ENCODE measurements at regions not wholly inside any gene's neighbourhood (a gene's known extent, or its start where the extent isn't known, plus 50 kb on each side); places are given as distances from the start of the nearest gene placed in this dataset.

DNA sequence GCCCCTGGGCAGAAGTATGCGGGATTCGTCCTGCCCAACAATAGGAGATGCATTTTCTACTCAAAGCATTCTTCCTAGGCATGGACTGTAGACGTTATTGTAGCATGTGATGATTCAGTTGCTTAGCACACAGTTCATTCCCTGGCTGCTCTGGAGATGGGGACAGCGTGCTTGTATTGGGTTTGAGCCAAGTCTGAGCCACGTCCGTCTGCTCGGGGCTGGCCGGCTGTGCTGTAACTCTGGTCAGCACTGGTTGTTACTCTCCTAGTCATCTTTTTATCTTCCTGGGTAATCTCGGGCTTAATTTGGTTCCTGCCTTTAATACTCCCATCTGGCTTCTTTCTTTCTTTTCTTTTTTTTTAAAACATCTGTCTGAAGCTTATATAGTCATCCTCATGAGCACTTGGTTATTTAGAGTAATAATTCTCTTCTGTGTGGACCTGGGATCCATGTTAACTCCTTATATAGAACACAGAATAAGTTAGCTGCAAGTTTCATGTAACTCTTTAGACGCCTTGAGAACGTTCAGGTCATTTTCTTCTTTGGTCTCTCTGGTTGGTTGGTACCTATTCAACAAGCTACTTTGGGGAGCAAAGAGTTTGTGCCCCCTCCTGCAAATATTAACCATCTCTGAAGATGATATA is 118.8 kb upstream of the RPS23 start:
- DNase-seq (ENCODE audit: low spot score), result peak; percentile 60

DNA sequence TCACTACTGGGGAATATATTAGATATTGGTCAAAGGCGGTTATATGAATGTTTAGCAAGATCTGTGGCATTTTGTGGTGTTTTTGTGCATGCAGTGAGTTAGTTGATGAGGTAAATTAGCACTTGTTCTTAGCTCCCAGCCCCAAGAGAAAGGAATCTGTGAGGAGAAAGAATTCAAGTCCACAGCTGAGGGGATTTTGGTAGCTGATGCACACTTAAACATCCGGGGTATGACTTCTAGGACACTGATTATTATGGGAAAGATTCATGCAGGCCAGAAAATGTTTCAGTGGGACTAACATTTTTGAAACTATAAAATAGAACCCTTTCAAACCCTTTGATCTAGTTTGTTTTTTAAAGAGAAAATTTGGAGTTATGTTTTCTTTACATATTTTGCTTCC is 118.2 kb upstream of the RPS23 start:
- DNase-seq (ENCODE audit: low spot score), result no peak

DNA sequence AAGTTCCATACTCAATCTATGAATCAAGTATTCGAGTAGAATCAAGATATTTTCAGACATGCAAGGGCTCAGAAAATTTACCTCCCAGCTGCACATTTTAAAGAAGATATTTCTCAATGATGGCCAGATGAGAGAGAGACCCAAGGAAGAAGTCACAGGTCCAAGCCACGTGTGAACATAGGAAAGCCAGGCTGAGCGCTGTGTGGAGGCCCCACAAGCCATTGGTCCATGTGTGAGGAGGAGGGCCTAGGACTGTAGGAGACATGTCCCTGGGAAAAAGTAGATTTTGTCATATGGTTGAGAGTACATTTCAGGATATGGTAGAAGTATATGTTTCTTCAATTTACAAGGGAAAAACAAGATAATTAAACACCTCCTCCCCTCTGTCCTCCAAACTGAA is 115.8 kb upstream of the RPS23 start:
- DNase-seq (ENCODE audit: low spot score), result no peak

DNA sequence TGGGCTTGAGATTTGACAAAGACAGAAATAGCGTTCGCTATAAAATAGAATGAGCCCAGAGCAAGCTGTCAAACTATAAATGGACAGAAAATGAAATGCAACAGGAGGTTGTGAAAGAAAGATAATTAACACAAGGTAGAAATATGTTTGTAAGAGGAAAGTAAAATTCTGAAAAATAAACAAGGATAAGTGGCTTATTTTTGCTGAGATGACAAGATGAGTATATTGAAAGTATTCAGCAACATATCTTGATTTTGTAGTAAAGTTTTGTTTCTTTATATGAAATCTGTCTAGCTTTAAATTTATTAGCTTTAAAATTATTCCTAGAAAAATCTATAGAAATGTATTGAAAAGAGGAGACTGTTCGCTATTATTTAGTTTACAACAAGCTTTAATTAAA is 111.9 kb upstream of the RPS23 start:
- no peak for DNase-seq (ENCODE audit: low spot score)

DNA sequence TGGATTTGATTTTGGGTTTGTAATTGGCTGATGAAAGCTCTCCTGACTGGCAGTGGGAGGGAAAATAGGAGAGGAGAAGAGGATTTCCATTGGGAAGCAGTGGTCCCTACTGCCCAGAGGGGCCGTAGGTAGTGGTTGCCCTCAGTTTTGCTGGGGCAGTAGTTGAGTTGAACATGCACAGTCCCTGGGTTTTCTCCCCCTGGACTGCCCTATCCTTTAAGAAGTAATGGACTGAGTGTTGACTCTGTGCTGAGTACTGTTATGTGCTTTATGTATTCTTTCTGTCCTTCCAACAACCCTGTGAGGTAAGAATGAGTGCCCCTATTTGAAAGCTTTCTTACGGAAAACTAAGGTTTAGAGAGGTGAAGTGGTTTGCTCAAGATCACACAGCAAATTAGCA is 111.2 kb upstream of the RPS23 start:
- no peak for DNase-seq (ENCODE audit: low spot score)

DNA sequence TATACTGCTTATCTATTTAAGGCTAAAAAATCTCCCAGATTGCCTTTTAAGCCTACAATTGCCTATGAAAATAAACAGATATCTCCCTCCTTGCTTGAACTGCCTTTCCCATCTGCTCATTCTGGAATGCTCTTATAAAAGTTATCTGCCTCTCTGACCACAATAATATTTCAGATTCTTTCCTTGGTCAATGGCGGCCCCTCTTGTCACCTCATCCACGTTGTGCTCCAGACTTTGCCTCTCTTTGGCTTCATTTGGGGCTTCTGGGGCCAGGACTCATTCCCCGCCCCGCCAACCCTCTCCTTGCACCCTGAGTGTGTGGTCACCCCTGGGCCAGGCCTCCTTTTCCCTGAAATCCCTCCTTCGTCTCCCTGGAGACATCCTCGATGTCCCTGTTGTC is 110.0 kb upstream of the RPS23 start:
- DNase-seq (ENCODE audit: low spot score), result no peak

DNA sequence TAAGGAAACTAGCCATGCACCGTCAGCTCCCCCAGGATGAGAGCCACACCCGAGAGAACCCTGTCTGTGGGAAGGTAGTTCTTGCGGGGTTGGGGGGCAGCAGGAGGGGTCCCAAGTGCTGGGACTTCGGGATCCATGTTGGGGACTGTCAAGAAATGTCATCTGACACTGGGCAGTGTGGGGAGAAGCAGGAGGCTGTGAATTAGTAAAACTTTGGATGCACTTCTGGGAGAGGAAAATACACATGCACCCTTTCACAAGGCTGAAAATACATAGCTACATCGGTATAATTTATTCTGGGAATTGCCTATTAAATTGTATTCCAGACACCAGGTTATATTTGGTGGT is 109.6 kb upstream of the RPS23 start:
- DNase-seq (ENCODE audit: low spot score), result no peak

DNA sequence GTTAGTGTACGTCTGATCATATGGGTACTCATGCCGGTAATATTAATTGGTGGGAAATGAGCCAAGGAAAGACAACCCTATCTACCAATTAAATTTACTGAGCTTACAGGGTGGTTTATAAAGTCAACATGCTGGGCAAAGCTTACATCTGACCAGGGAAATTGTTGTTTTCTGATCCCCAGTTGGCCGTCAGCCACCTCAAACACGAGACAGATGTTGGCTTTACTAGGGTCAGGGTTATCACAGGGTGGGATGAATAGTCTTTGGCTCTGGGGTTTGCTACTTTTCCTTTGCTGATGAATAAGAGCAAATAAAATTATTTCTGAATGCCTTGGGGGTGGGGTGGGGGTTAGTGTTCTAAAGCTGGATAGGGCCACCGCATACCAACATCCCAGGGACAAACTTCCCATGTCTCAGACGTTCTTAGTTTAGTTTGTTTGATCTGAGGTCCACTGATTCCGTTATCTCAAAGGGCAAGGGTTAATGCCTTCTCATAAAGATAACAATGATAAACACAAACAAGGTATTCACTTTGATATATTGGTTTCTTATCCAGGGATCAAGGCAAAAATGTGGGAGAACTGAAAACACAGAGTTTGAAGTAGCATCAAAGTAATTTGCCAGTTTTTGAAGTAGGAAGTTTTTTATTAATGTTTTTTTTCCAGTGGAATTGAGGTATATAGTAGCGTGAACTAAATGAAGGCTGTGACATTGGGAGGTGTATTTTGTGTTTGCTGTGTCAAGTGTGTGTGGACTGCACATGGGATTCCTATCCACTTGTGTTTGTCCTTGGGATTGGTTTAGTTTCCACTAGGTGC is 109.1 kb upstream of the RPS23 start:
- no peak for DNase-seq (ENCODE audit: low spot score)

DNA sequence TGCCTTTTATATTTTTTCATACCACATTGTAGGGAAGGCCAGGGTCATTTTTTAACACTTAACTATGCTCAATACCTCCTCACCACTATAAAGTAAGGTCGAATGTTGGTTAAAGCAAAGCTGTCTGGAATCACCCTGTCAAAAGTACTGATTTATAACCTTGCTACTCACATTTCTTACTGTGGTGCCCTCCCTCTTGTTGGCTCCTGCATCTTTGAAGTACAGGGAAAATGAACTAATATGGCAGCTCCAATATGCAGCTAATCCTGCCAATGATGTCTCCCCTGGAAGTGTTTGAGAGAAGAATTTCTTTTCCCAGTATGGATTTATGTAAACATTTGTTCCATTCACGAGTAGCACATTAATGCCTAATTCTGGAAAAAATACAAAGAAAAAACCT is 108.4 kb upstream of the RPS23 start:
- DNase-seq (ENCODE audit: low spot score), result no peak

DNA sequence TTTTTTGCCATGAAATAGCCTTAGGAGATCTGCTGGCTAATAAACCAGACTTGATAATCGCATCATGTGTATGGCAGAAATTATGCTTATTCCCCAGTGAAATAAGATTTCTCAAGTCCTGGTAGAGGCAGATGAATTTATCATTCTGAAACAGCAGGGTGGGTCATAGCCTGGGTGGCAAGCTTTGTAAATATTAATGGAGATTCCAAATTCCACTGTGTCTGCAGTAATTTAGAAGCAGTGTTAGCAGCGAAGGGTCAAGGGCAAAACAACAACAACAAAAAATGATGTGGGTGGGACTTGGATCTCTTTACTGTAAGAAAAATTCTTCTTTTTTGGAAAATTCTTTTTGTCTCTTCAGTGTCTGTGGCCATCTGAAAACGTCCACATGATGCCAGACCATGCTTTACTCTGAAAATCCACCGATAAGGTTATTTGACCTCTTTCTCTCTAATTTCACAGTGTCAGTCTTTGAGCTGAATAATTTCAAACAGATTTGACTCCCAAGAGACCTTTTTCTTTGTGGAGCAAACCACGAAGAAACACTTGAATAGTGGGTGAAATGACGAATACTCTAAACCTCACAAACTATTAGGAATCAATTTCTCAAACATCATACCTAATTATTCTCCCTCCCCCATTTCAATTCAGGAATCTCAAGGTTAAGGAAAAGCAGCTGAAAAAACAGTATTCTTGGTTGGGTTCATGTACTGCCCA is 106.0 kb upstream of the RPS23 start:
- DNase-seq (ENCODE audit: low spot score), result no peak

DNA sequence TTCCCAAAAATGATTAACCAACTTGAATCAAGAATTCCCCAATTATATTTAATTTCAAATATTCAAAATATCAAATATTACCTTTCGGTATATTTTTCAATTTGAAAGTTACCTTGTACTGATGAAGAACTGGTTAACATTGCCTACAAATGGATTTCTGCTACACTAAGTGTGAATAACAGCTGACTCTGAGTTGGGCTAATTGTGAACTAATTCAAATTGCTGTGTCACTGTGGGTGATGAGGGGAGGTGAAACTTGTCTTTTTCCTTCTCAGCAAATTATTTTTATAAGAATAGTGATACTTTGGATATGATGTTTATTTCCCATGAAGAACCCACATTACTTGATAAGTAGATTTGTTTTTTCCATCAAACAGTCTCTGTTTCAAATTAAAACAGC is 103.4 kb upstream of the RPS23 start:
- no peak for DNase-seq (ENCODE audit: low spot score)

DNA sequence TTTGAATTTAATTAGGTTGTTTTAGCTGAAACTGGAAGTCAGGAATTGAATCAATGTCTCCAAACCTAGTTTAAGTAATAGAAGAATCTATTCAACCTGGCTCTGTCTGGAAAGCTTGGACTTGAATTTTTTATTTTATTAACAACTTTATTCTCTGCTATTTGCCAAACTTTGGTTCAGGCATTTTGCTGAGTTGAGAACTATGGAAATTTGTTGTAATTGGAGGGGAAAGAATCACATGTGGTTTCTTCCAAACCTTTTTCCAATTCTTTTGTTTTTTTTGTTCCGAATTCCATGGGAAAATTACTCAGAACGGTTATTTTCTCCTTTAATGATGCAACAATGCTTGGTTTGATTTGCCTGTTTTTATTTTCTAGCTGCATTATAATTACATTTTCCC is 98.2 kb upstream of the RPS23 start:
- no peak for DNase-seq (ENCODE audit: low spot score)

DNA sequence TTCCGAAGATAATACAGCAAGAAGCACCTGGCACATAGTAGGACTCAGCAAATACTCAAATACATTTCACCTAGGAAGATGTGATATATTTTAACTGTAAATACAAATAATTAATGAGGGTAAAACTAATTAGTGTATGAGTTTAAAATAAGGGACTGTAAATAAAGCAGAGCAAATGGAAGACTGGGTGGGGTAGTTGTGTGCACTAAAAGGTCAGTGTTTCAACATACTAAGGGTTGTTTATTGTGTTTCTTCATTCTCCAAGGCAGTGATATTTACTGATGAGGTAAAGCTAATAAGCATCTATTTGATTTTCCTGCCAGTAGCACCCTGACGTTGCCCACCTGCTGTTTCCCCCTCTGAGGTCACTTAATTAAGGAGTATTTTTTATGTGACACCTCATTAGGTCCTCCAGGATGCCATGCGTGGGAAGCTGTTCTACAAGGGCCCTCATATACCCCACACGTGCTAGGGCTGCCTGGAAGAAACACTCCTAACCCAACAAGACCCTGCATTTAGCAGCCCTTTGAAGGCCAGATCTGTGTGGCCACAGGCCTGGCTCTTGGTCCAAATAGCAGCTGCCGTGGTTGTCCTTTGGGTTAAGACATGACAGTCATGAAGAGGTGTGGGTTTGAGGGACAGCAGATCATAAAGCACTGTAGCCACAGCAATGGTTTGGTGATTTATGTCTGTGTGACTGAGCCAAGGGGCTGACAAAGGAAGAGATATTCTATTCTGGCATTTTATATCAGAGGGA is 97.5 kb upstream of the RPS23 start:
- DNase-seq (ENCODE audit: low spot score), result no peak

DNA sequence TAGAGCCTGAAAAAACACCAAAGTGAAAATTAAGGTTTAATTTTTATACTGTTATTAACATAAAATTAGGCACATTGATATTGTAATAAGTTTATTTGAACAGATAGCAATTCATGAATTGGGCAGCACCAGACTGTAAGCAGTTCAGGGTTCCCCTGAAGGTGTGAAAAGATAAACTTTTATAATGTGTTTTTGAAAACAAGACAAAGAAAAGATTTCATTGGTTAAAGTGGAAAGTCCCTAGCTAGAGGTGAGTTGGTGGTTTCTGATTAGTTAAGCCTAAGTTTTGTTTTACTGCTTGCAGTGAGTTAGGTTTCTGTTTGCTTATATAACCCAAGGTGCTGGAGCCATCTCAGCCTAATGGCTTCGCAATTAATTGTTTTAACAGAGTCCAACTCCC is 96.5 kb upstream of the RPS23 start:
- DNase-seq (ENCODE audit: low spot score), result no peak

DNA sequence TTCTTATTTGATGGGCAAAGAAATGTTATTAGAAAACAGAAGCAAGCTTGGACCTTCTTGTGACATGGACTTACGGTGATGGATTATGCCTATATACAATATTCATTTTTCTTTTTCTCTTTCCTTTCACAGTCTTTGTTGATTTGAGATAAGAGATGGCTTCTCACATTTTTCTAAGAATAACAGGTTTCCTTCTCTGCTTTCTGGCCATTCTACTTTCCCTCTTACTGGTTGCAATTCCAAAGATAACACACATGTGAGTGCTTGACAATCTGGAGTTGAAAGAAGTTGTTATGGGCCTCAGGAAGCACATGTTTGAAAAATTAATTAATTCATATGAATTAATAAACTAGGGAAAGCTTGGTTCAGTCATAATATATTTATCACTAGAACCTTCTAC is 89.8 kb upstream of the RPS23 start:
- DNase-seq (ENCODE audit: low spot score), result no peak

DNA sequence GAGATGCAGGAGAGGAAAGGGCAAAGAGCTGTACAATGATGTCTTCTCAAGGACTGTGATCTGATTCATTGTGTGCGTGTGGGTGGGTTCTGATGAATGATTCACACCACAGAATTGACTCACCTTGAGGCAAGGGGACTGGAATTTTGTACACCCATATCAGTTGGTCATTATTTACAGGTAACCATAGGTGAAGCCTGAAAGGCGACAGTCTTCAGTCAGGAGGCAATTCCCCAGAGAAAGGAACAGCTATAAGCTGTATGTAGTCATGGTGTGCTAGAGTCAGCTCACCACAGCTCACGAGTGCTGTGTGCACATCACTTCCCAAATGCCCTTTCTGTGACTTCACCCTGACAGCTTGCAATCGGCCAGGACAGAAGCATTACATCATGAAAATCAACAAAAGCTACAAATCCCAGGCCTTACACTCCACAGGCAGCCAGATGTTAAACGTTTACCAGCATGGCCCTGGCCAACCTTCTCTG is 87.6 kb upstream of the RPS23 start:
- no peak for DNase-seq (ENCODE audit: low spot score)

DNA sequence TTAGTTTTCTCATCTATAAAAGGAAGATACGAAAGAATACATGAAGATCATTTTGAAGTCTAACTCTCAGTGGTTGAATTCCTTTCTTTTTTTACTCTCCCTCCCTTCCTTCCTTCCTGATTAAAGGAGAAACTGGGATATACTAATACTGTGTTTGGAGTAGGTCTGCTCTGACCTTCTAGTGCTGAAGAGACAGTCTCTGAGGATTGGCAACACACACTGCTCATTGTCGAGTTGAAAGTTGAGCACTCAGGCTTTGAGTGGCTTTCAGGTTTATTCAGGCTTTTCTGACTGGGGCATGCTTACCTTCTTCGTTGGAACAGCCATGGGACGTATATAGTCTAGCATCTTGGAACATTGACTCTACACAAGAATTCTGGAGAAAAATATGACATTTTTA is 86.9 kb upstream of the RPS23 start:
- DNase-seq (ENCODE audit: low spot score), result no peak

DNA sequence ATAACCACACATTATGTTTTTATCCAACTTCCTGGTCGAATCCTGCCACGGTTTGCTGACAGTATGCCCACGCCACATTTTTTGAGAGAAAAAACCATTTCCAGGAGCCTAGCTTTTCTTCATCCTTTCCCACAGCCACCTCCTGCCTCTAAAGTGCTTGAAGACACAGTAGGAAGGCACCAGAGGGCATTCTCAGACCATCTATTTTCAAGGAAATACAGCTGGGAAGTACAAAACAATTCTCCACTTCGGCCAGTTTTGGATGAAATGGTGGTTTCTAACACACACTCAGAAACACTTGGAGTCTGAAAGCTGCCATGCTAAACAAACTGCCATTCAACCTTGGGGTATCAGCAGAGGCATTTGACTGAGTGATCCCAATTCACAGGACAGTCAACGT is 86.3 kb upstream of the RPS23 start:
- peak; percentile 49 for DNase-seq (ENCODE audit: low spot score)

DNA sequence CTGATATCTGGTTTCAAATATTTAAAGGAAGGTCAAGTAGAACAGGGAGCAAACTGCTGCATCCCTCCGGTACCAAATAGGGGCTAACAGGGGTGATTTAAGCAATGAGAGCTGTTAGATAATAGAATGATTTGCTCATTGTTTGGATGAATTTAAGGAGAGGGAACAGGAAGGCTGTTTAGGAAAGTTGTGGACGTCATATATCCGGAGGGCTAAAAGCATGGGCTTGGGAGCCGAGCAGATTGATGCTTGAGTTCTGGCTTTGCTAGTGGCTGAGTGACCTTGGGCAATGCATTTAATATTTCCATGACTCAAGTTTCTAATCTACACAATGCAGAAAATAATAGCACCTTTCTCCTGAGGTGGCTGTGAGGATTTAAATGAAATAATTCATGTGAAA is 85.4 kb upstream of the RPS23 start:
- DNase-seq (ENCODE audit: low spot score), result no peak

DNA sequence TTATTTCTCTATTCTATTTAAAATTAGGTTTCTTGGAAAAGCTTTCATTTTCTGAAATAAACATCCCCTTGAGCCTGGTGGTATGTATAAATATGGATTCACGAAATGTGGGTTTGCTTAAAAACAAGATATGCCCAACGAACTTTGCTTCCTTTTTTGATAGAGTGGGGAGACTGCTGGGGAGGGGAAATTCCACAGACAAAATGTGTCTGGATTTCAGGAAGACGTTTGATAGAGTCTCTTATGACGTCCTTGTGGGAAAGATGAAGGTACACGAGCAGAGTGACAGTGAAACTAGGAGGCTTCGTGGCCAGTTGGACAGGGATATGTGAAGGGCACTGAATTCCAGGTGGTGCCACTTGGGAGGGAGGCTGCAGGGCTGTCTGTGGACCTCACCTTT is 84.5 kb upstream of the RPS23 start:
- no peak for DNase-seq (ENCODE audit: low spot score)

DNA sequence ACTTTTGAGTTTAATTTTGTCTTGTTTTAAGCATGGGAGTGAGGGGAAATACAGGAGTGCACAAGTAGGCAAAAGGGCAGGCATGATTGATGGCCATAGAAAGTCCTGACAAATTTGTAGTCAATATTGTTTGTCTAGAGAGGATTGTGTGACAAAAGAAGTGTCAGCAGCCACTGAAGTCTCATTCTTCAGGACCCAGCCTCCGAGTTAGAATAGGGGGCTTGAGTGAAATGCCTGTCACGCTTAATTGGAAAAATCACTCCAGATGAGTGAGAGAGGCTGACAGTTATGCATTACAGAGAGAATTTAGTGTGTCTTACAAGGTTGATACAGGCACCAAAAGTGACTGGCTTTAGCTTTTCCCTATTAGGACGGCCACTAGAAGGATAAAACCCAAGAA is 81.9 kb upstream of the RPS23 start:
- DNase-seq (ENCODE audit: low spot score), result no peak

DNA sequence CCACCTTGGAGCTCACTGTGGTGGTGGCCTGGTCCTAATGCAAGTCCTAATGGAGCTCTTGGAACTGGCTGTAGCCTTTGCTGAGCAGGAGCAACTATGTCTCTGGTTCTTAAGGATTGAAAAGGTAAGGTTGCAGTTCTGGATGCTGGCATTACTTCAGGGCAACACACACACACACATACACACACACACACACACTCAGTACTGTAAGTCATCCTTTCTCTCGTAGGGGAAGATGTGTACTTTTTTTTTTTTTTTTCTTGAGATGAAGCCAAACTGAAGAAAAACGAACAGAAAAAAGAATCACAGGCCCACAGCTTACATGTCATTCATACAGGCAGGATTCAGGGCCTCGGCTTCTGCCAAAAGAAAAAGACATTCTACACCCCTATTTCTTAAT is 81.1 kb upstream of the RPS23 start:
- DNase-seq (ENCODE audit: low spot score), result no peak

DNA sequence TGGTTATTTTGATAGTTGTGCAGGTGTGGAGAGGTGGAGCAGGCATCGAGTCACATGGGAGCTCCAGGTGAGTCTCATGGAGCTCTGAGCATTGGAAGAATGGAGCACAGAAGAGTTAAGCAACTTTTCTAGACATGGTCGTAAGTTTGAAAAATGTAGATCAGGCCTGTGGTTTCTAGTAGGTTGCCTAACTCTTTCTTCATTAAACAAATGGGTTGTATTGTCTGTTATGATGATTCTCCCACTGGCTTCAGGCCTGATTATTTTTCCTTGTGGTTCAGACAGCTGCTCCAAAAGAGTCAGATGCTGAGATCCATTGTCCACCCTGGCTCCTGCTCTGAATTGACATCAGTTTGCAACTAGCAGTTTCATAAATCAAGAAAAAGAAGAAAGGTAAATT is 80.3 kb upstream of the RPS23 start:
- DNase-seq (ENCODE audit: low spot score), result no peak

Measured in globus pallidus (tissue), 1 donor.